ENCODE measurements at regions not wholly inside any gene's neighbourhood (a gene's known extent, or its start where the extent isn't known, plus 50 kb on each side); places are given as distances from the start of the nearest gene placed in this dataset.
"Not testable (repeated sequence)": the region's sequence is repeated elsewhere in the genome, so short reads cannot be mapped to it uniquely, and the experiment has no call there.

DNA sequence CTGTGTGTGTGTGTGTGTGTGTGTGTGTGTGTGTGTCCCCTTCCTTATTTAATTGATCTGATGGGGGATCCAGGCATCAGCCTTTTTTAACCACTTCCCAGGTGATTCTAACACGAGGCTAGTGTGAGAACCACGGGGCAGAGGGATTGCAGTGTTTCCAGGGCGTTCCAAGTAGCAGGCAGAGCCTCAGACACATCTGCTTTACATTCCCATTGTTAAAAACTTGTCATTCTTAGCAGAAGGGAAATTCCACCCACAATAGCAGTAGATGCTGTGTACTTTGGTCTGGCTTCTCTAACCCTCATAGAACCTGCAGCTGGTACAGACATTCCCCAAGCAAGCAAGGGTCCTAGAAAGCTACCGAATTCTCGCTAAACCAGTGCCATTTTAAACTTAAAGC, 81.9 kb upstream of the SLC30A5 start:
- Mint-ChIP-seq H3K36me3 (no peaks in the 10 kb centered on the region), H3K27me3 (ENCODE audit: insufficient read depth, low read depth) (peaks cover 3% of the 10 kb centered on the region), H3K4me1 (peaks cover 4% of the 10 kb centered on the region)

DNA sequence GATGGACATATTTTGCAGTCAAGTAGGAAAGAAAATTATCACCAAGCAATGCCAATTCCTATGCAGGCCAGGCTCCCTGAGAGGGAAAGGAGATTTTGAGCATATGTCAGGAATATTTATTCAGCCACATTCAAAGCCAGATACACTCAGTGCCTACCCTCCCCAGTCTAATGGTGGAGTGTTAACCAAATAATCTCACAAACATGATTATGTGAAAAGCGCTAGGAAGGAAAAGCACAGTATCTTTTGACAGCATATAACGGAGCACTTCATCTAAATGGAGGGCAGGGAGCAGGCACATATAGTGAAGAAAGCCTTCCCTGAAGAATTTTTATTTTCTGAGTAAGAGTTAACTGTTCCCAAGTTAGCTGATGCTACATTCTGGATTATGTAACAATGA, 80.3 kb upstream of the SLC30A5 start:
- no peaks in the 10 kb centered on the region for H3K36me3 ChIP-seq
- H3K4me1 Mint-ChIP-seq: peaks cover 4% of the 10 kb centered on the region
- H3K4me3 Mint-ChIP-seq: no peak overlapping the region
- H3F3A ChIP-seq (ENCODE audit: low read depth): no peaks in the 10 kb centered on the region
- no peaks in the 10 kb centered on the region for H3K27me3 ChIP-seq
- no peak overlapping the region for H3K27ac Mint-ChIP-seq
- H4K20me1 ChIP-seq (ENCODE audit: low read depth): no peaks in the 10 kb centered on the region
- no peak overlapping the region for H3K9ac ChIP-seq
- peaks cover 3% of the 10 kb centered on the region for H3K27me3 Mint-ChIP-seq (ENCODE audit: insufficient read depth, low read depth)
- DNase-seq (ENCODE audit: low spot score): no peak
- no peaks in the 10 kb centered on the region for H3K4me1 ChIP-seq
- H2AFZ ChIP-seq (replicated peaks): no peak overlapping the region
- H3K9me3 Mint-ChIP-seq: peaks cover 3% of the 10 kb centered on the region
- H3K4me3 ChIP-seq: no peak overlapping the region
- no peaks in the 10 kb centered on the region for H3K79me2 ChIP-seq (ENCODE audit: low read depth)
- H3K4me2 ChIP-seq: no peak overlapping the region
- TF ChIP-seq, protein P1, sequence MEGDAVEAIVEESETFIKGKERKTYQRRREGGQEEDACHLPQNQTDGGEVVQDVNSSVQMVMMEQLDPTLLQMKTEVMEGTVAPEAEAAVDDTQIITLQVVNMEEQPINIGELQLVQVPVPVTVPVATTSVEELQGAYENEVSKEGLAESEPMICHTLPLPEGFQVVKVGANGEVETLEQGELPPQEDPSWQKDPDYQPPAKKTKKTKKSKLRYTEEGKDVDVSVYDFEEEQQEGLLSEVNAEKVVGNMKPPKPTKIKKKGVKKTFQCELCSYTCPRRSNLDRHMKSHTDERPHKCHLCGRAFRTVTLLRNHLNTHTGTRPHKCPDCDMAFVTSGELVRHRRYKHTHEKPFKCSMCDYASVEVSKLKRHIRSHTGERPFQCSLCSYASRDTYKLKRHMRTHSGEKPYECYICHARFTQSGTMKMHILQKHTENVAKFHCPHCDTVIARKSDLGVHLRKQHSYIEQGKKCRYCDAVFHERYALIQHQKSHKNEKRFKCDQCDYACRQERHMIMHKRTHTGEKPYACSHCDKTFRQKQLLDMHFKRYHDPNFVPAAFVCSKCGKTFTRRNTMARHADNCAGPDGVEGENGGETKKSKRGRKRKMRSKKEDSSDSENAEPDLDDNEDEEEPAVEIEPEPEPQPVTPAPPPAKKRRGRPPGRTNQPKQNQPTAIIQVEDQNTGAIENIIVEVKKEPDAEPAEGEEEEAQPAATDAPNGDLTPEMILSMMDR (IDR thresholded peaks at IDR 0.05): no peak
- TF ChIP-seq EZH2phosphoT487 (IDR thresholded peaks at IDR 0.05) (no peak), EZH2 (IDR thresholded peaks at IDR 0.05) (no peak)
- no peaks in the 10 kb centered on the region for H3K9me3 ChIP-seq (ENCODE audit: low read depth)
- H3K36me3 Mint-ChIP-seq: no peaks in the 10 kb centered on the region
- H3K27ac ChIP-seq: no peak overlapping the region

More for the DNA sequence above, 81.9 kb upstream of the SLC30A5 start:
- Histone ChIP-seq H2AFZ (replicated peaks) (no peak overlapping the region), H3K27me3 (no peaks in the 10 kb centered on the region), H3K27ac (no peak overlapping the region), H3K4me3 (no peak overlapping the region), H3K4me2 (no peak overlapping the region), H3K36me3 (no peaks in the 10 kb centered on the region), H3K4me1 (no peaks in the 10 kb centered on the region), H3K9ac (no peak overlapping the region), H3K79me2 (ENCODE audit: low read depth) (no peaks in the 10 kb centered on the region), H3K9me3 (ENCODE audit: low read depth) (no peaks in the 10 kb centered on the region), H3F3A (ENCODE audit: low read depth) (no peaks in the 10 kb centered on the region), H4K20me1 (ENCODE audit: low read depth) (no peaks in the 10 kb centered on the region)
- peaks cover 3% of the 10 kb centered on the region for H3K9me3 Mint-ChIP-seq
- no peak overlapping the region for H3K27ac Mint-ChIP-seq
- TF ChIP-seq EZH2phosphoT487 (IDR thresholded peaks at IDR 0.05) (no peak), EZH2 (IDR thresholded peaks at IDR 0.05) (no peak)
- TF ChIP-seq, protein P1 (IDR thresholded peaks at IDR 0.05): no peak
- no peak overlapping the region for H3K4me3 Mint-ChIP-seq
- DNase-seq (ENCODE audit: low spot score): no peak

DNA sequence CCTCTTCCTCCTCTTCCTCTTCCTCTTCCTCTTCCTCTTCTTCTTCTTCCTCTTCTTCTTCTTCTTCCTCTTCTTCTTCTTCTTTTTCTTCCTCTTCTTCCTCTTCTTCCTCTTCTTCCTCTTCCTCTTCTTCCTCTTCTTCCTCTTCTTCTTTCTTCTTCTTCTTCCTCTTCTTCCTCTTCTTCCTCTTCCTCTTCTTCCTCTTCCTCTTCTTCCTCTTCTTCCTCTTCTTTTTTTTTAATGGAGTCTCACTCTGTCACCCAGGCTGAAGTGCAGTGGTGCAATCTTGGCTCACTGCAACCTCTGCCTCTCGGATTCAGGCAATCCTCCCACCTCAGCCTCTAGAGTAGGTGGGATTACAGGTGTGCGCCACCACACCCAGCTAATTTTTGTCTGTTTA, 79.8 kb upstream of the SLC30A5 start:
- H3K4me2 ChIP-seq; H2AFZ ChIP-seq (replicated peaks); H3K9me3 Mint-ChIP-seq; H3K36me3 ChIP-seq; H3K27ac ChIP-seq; H3K27ac Mint-ChIP-seq; H3F3A ChIP-seq (ENCODE audit: low read depth); H3K4me1 Mint-ChIP-seq; H3K27me3 Mint-ChIP-seq (ENCODE audit: insufficient read depth, low read depth); DNase-seq (ENCODE audit: low spot score); H3K9ac ChIP-seq; H4K20me1 ChIP-seq (ENCODE audit: low read depth); H3K4me3 ChIP-seq; H3K27me3 ChIP-seq; H3K79me2 ChIP-seq (ENCODE audit: low read depth); H3K9me3 ChIP-seq (ENCODE audit: low read depth); H3K4me1 ChIP-seq; H3K36me3 Mint-ChIP-seq; H3K4me3 Mint-ChIP-seq: not testable (repeated sequence)

DNA sequence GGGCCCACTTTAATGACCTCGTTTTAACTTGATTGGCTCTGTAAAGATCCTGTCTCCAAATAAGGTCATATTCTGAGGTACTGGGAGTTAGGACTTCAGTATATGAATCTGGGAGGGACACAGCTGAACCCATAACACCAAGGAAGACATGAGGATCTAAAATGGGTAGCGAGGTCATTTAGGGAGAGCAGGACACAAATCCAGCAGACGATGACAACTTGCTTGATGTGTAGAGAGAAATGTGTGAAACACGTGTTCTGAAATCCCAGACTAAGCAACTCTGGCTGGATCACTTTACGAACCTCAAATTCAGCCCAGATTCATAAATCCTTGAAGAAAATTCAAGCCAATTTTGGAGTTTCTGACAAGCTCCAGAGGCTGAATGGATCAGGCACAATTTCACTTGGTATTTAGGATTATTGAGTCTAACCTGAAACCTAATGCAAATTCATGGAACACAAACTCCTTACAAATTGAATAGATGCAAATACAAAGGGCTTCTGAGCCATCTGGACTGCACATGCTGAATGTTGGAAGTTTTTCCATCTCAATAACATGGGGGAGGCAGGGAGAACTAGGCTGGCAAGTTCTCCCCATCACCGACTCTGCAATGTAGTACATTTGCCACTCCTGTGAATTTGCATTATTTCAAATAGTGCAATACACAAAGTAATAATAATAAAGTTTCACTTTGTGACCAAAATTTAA, 74.0 kb upstream of the SLC30A5 start:
- Histone ChIP-seq H3K4me1 (no peaks in the 10 kb centered on the region), H3K9ac (no peak overlapping the region), H2AFZ (replicated peaks) (no peak overlapping the region), H3K9me3 (ENCODE audit: low read depth) (no peaks in the 10 kb centered on the region), H4K20me1 (ENCODE audit: low read depth) (no peaks in the 10 kb centered on the region), H3K4me2 (no peak overlapping the region), H3F3A (ENCODE audit: low read depth) (no peaks in the 10 kb centered on the region), H3K36me3 (no peaks in the 10 kb centered on the region), H3K27me3 (no peaks in the 10 kb centered on the region), H3K79me2 (ENCODE audit: low read depth) (no peaks in the 10 kb centered on the region), H3K27ac (no peak overlapping the region), H3K4me3 (no peak overlapping the region)
- Mint-ChIP-seq H3K27me3 (ENCODE audit: insufficient read depth, low read depth) (no peaks in the 10 kb centered on the region), H3K9me3 (no peaks in the 10 kb centered on the region), H3K4me3 (no peak overlapping the region), H3K4me1 (no peaks in the 10 kb centered on the region), H3K36me3 (no peaks in the 10 kb centered on the region), H3K27ac (no peak overlapping the region)
- DNase-seq (ENCODE audit: low spot score): no peak
- TF ChIP-seq EZH2 (IDR thresholded peaks at IDR 0.05): no peak
- no peak for TF ChIP-seq EZH2phosphoT487 (IDR thresholded peaks at IDR 0.05)
- TF ChIP-seq, protein P1 (IDR thresholded peaks at IDR 0.05): no peak

All from neural progenitor cell (in vitro differentiated cells).